HEK293 (cell line): ENCODE measurements at regions not wholly inside any gene's neighbourhood (a gene's known extent, or its start where the extent isn't known, plus 50 kb on each side); places are given as distances from the start of the nearest gene placed in this dataset.
A peak's percentile ranks its signal among the peaks of the same experiment; 100 is the strongest.

Source experiments
- CTCF ChIA-PET: fragments of 350-600 bp; formaldehyde crosslinking; extraction: SDS; loops from one replicate; lab custom pipeline; 2021; ENCODE audit warnings: antibody characterized with exemption; lab: Yijun Ruan, JAX
- POLR2A ChIA-PET: fragments of 300-600 bp; formaldehyde crosslinking; extraction: SDS; loops from one replicate; lab custom pipeline; 2020; ENCODE audit warnings: antibody characterized with exemption, inconsistent platforms; lab: Yijun Ruan, JAX
- H3K27ac ChIP-seq: fragments of 200-500 bp; sonication (Bioruptor generic); 2 replicates; pipeline ENCODE4 v1.5.1; 2014; ENCODE audit warnings: low read depth, low read length, control low read depth, inconsistent platforms; ENCODE audit errors: extremely low read depth
- H3K36me3 ChIP-seq, 2 experiments: fragments of 200-500 bp in 1 of 2; sonication (Bioruptor generic) in 1 of 2; 1 replicate in 1 of 2; 2 replicates in 1 of 2; pipeline ENCODE4 v1.5.1; 2014 to 2017; ENCODE audit warnings: inconsistent platforms in 2 of 2, low read length in 2 of 2; ENCODE audit not compliant: control insufficient read depth in 2 of 2, insufficient read depth in 1 of 2
- H3K4me1 ChIP-seq: fragments of 200-500 bp; sonication (Bioruptor generic); 2 replicates; pipeline ENCODE4 v1.5.1; 2014; ENCODE audit warnings: mild to moderate bottlenecking, low read length, inconsistent platforms; ENCODE audit not compliant: control insufficient read depth, insufficient read depth
- H3K4me3 ChIP-seq: 2 replicates; pipeline ENCODE4 v1.5.1; 2011; ENCODE audit warnings: low read depth, mild to moderate bottlenecking, control low read depth, low read length, moderate library complexity
- H3K9me3 ChIP-seq: fragments of 200-500 bp; sonication (Bioruptor generic); 2 replicates; pipeline ENCODE4 v1.5.1; 2014; ENCODE audit warnings: low read depth, low read length, inconsistent platforms; ENCODE audit not compliant: control insufficient read depth, insufficient read depth
- BCL11B ChIP-seq: fragments of 450-650 bp; formaldehyde crosslinking; IDR thresholded peaks from 2 replicates; pipeline ENCODE4 v1.5.1; 2016; ENCODE audit warnings: low read depth, missing biosample characterization, missing genetic modification characterization
- GLIS2 ChIP-seq: fragments of 450-650 bp; formaldehyde crosslinking; IDR thresholded peaks from 2 replicates; pipeline ENCODE4 v1.5.1; 2016; ENCODE audit warnings: missing biosample characterization, missing genetic modification characterization
- MYNN ChIP-seq: fragments of 450-650 bp; formaldehyde crosslinking; IDR thresholded peaks from 2 replicates; pipeline ENCODE4 v1.5.1; 2016; ENCODE audit warnings: missing biosample characterization, missing genetic modification characterization, borderline replicate concordance
- PBX3 ChIP-seq: sonication (generic); formaldehyde crosslinking; IDR thresholded peaks from 2 replicates; pipeline ENCODE4 v1.8.1; 2022; ENCODE audit warnings: mild to moderate bottlenecking, moderate library complexity, missing genetic modification reagents
- RBAK ChIP-seq: fragments of 450-650 bp; formaldehyde crosslinking; IDR thresholded peaks from 2 replicates; pipeline ENCODE4 v1.5.1; 2016; ENCODE audit warnings: missing biosample characterization, missing genetic modification characterization
- SP3 ChIP-seq: fragments of 450-650 bp; formaldehyde crosslinking; IDR thresholded peaks from 2 replicates; pipeline ENCODE4 v1.5.1; 2016; ENCODE audit warnings: missing biosample characterization, missing genetic modification characterization
- YY2 ChIP-seq: fragments of 450-650 bp; formaldehyde crosslinking; IDR thresholded peaks from 2 replicates; pipeline ENCODE4 v1.5.1; 2016; ENCODE audit warnings: missing biosample characterization, missing genetic modification characterization
- ZBTB44 ChIP-seq: fragments of 450-650 bp; IDR thresholded peaks from 2 replicates; pipeline ENCODE4 v1.5.1; 2018; ENCODE audit warnings: missing biosample characterization, mild to moderate bottlenecking, missing genetic modification characterization
- ZFP3 ChIP-seq: fragments of 450-650 bp; formaldehyde crosslinking; IDR thresholded peaks from 2 replicates; pipeline ENCODE4 v1.5.1; 2016; ENCODE audit warnings: low read depth, missing biosample characterization, missing genetic modification characterization
- ZFP37 ChIP-seq: fragments of 450-650 bp; formaldehyde crosslinking; IDR thresholded peaks from 2 replicates; pipeline ENCODE4 v1.5.1; 2016; ENCODE audit warnings: missing biosample characterization, missing genetic modification characterization
- ZNF112 ChIP-seq: fragments of 450-650 bp; formaldehyde crosslinking; IDR thresholded peaks from 2 replicates; pipeline ENCODE4 v1.5.0; 2017; ENCODE audit warnings: missing biosample characterization, missing genetic modification characterization
- ZNF114 ChIP-seq: fragments of 450-650 bp; formaldehyde crosslinking; IDR thresholded peaks from 2 replicates; pipeline ENCODE4 v1.5.0; 2017; ENCODE audit warnings: missing biosample characterization, missing genetic modification characterization
- ZNF121 ChIP-seq: fragments of 450-650 bp; formaldehyde crosslinking; IDR thresholded peaks from 2 replicates; pipeline ENCODE4 v1.5.1; 2016; ENCODE audit warnings: missing biosample characterization, missing genetic modification characterization
- ZNF221 ChIP-seq: fragments of 450-650 bp; formaldehyde crosslinking; IDR thresholded peaks from 2 replicates; pipeline ENCODE4 v1.5.1; 2017; ENCODE audit warnings: missing biosample characterization, missing genetic modification characterization, borderline replicate concordance
- ZNF302 ChIP-seq: fragments of 450-650 bp; formaldehyde crosslinking; IDR thresholded peaks from 2 replicates; pipeline ENCODE4 v1.5.1; 2016; ENCODE audit warnings: missing biosample characterization, missing genetic modification characterization, low read depth
- ZNF366 ChIP-seq: fragments of 450-650 bp; formaldehyde crosslinking; conservative IDR thresholded peaks from 2 replicates; pipeline ENCODE4 v1.5.1; 2016; ENCODE audit warnings: missing biosample characterization, missing genetic modification characterization
- ZNF433 ChIP-seq: fragments of 450-650 bp; formaldehyde crosslinking; IDR thresholded peaks from 2 replicates; pipeline ENCODE4 v1.5.1; 2016; ENCODE audit warnings: missing biosample characterization, missing genetic modification characterization, low read depth
- ZNF513 ChIP-seq: fragments of 450-650 bp; IDR thresholded peaks from 2 replicates; pipeline ENCODE4 v1.5.1; 2018; ENCODE audit warnings: missing biosample characterization, missing genetic modification characterization
- ZNF530 ChIP-seq: fragments of 450-650 bp; formaldehyde crosslinking; IDR thresholded peaks from 2 replicates; pipeline ENCODE4 v1.5.1; 2016; ENCODE audit warnings: low read depth, missing biosample characterization, missing genetic modification characterization
- ZNF558 ChIP-seq: fragments of 450-650 bp; formaldehyde crosslinking; IDR thresholded peaks from 2 replicates; pipeline ENCODE4 v1.5.1; 2016; ENCODE audit warnings: missing biosample characterization, missing genetic modification characterization
- ZNF785 ChIP-seq: fragments of 450-650 bp; formaldehyde crosslinking; IDR thresholded peaks from 2 replicates; pipeline ENCODE4 v1.5.1; 2016; ENCODE audit warnings: missing biosample characterization, missing genetic modification characterization

- ChIA-PET CTCF (interaction anchor here (9.1 kb wide), 1 partner anchor 13 kb away, joined by 124 read pairs; no protein-coding TSS in a partner anchor), POLR2A (no interaction called here)
- no peaks in the 10 kb centered on the region for H3K36me3 ChIP-seq
- H3K4me3 ChIP-seq, result no peak overlapping the region
- H3K27ac ChIP-seq, result no peak overlapping the region
- TF ChIP-seq ZNF114, result no peak
- no peak for TF ChIP-seq RBAK (tag by site-specific recombination)
- TF ChIP-seq ZNF221, result no peak
- TF ChIP-seq ZFP37, result no peak
- TF ChIP-seq ZNF121, result no peak
- TF ChIP-seq ZNF513 (tag by site-specific recombination), result no peak
- no peak for TF ChIP-seq ZFP3 (tag by site-specific recombination)
- no peak for TF ChIP-seq MYNN (tag by site-specific recombination)
- no peak for TF ChIP-seq ZBTB44 (tag by site-specific recombination)
- TF ChIP-seq ZNF558 (tag by site-specific recombination), result no peak
- TF ChIP-seq ZNF112, result no peak
- TF ChIP-seq ZNF433 (tag by site-specific recombination), result no peak
- no peak for TF ChIP-seq ZNF302 (tag by site-specific recombination)
- no peak for TF ChIP-seq YY2
- TF ChIP-seq ZNF530 (tag by site-specific recombination), result no peak
- no peak for TF ChIP-seq SP3 (tag by site-specific recombination)
- no peak for TF ChIP-seq GLIS2 (tag by site-specific recombination)
- no peak for TF ChIP-seq BCL11B (tag by site-specific recombination)
- no peak for TF ChIP-seq ZNF785
- peaks cover 8% of the 10 kb centered on the region for H3K4me1 ChIP-seq
- no peaks in the 10 kb centered on the region for H3K9me3 ChIP-seq
These were observed 55.0 kb upstream of the LBX1 start for GRCh38 chr10:101284101-101284743.

- CTCF ChIA-PET, result interaction anchor here (0.9 to 9.1 kb wide), 2 partner anchors 13 to 71 kb away, joined by 5 to 124 read pairs; no protein-coding TSS in a partner anchor
- H3K4me3 ChIP-seq, result no peak overlapping the region
- no peaks in the 10 kb centered on the region for H3K36me3 ChIP-seq
- H3K9me3 ChIP-seq, result no peaks in the 10 kb centered on the region
- POLR2A ChIA-PET, result no interaction called here
- TF ChIP-seq ZNF366 (tag by site-specific recombination), result peak; percentile 58; the same call in 1 of the 2 replicates
- TF ChIP-seq PBX3 (CRISPR knock-in tag), result no peak
- H3K4me1 ChIP-seq, result peaks cover 8% of the 10 kb centered on the region
- peak overlapping the region; percentile 31; the same call in 1 of the 2 replicates for H3K27ac ChIP-seq
These were observed 55.6 kb upstream of the LBX1 start for GRCh38 chr10:101284744-101285463.
